CD4-positive, CD25-positive, alpha-beta regulatory T cell (primary cell): ENCODE measurements at regions not wholly inside any gene's neighbourhood (a gene's known extent, or its start where the extent isn't known, plus 50 kb on each side); places are given as distances from the start of the nearest gene placed in this dataset.

ENCODE experiments used
- ATAC-seq, 2 donors: fragments of 150-1000 bp; cut with Tn5 transposase; one replicate each; pipeline ENCODE4 v1.10.0; 2021; ENCODE audit warnings: low read depth in 2 of 2, moderate number of reproducible peaks in 2 of 2, moderate library complexity in 1 of 2
- DNase-seq, 3 donors: peaks; one replicate each; pipeline versions ENCODE4 v3.0.0 to v3.0.0-alpha.2; 2012 to 2022; ENCODE audit warnings: mixed read lengths in 1 of 3
- H3K27ac ChIP-seq: one replicate; pipeline ENCODE4 v1.7.0; 2013; ENCODE audit warnings: mild to moderate bottlenecking, low read length; ENCODE audit not compliant: insufficient read depth, poor library complexity, severe bottlenecking
- H3K27me3 ChIP-seq: one replicate; pipeline ENCODE4 v1.7.0; 2013; ENCODE audit warnings: low read length; ENCODE audit not compliant: control insufficient read depth, insufficient read depth
- H3K36me3 ChIP-seq: one replicate; pipeline ENCODE4 v1.7.0; 2013; ENCODE audit warnings: mild to moderate bottlenecking, low read length, moderate library complexity; ENCODE audit not compliant: control insufficient read depth, insufficient read depth
- H3K4me1 ChIP-seq: 2 replicates; pipeline ENCODE4 v1.7.0; 2013; ENCODE audit warnings: mild to moderate bottlenecking, low read length; ENCODE audit not compliant: insufficient read depth, control insufficient read depth, poor library complexity, severe bottlenecking
- H3K4me3 ChIP-seq: one replicate; pipeline ENCODE4 v1.7.0; 2013; ENCODE audit warnings: low read depth, mild to moderate bottlenecking, low read length, moderate library complexity
- H3K9me3 ChIP-seq, 2 experiments: 1 replicate in 1 of 2; 2 replicates in 1 of 2; pipeline ENCODE4 v1.7.0; 2013; ENCODE audit warnings: low read length in 2 of 2, mild to moderate bottlenecking in 1 of 2, moderate library complexity in 1 of 2; ENCODE audit not compliant: control insufficient read depth in 2 of 2
- H3K27ac Mint-ChIP-seq, 3 donors: one replicate each; pipeline ENCODE4 v1.8.0; 2020 to 2022; ENCODE audit warnings: mild to moderate bottlenecking in 3 of 3, mixed read lengths in 3 of 3, moderate library complexity in 2 of 3
- H3K27me3 Mint-ChIP-seq: one replicate; pipeline ENCODE4 v1.8.0; 2022; ENCODE audit warnings: mild to moderate bottlenecking, mixed read lengths
- H3K36me3 Mint-ChIP-seq: one replicate; pipeline ENCODE4 v1.8.0; 2020; ENCODE audit warnings: mixed read lengths
- H3K4me1 Mint-ChIP-seq, 4 donors: one replicate each; pipeline ENCODE4 v1.8.0; 2020 to 2022; ENCODE audit warnings: mixed read lengths in 4 of 4, mild to moderate bottlenecking in 1 of 4
- H3K4me3 Mint-ChIP-seq, 4 donors: one replicate each; pipeline ENCODE4 v1.8.0; 2020 to 2022; ENCODE audit warnings: mild to moderate bottlenecking in 4 of 4, mixed read lengths in 4 of 4, moderate library complexity in 3 of 4
- H3K9me3 Mint-ChIP-seq, 7 donors: one replicate each; pipeline ENCODE4 v1.8.0; 2020 to 2022; ENCODE audit warnings: mixed read lengths in 7 of 7, mild to moderate bottlenecking in 3 of 7, moderate library complexity in 2 of 7

DNA sequence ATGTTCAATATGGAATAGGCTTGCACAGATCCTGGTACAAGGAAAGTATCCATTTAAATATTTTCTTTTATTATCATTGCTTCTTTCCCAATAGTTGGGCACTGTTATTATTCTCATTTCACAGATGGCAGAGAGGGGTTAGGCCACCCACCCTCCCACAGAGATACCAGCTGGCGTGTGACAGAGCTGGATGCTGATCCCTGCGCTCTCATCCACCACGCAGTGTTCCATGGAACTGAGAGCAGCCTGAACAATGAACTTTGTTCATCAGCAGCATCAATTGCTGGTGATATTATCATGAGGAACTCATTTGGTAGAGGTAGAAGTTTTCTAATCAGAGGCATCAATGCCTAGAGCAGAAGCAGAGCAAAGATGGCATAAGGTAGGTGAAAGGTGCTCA, 227.9 kb downstream of the ESM1 start:
- Mint-ChIP-seq H3K4me1 (peaks cover 7 to 31% (median 13%) of the 10 kb centered on the region in 4 donors), H3K27me3 (peaks cover 9% of the 10 kb centered on the region), H3K9me3 (peaks cover 0 to 4% (median 0%) of the 10 kb centered on the region in 7 donors), H3K27ac (peak overlapping the region in 1 of 3 donors; percentile 14), H3K4me3 (no peak overlapping the region), H3K36me3 (no peaks in the 10 kb centered on the region)
- DNase-seq (no peak), ATAC-seq (no peak)
- Histone ChIP-seq H3K27me3 (no peaks in the 10 kb centered on the region), H3K36me3 (no peaks in the 10 kb centered on the region), H3K9me3 (no peaks in the 10 kb centered on the region), H3K27ac (no peak overlapping the region), H3K4me1 (peaks cover 9% of the 10 kb centered on the region), H3K4me3 (no peak overlapping the region)

DNA sequence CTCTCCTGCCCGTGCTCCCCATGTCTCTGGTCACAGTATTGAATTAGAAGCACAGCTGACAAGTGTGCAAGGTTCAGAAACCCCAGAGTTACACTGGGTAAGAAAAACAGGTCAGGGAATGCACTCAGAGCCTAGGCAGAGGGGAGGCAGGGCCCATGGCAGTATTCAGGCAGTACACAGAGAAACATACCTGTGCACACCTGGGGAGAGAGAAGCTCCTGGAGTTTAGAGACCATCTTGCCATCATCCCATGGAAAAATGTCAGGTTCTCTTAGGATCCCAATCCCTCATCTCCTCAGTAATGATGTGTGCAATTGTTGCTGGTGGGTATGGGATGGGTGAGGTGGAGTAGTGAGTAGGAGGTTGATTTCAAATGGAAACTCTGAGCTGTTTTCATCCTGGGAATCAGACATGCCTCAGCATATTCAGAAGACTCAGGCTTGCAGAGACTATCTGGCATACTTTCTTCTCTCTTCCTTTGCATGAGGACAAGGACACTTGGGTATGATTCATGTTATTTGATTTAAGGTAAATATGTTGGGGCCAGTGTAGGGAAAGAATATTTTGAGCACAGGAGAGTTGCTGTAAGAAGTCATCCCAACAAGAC, 228.5 kb downstream of the ESM1 start:
- no peak for DNase-seq
- Mint-ChIP-seq H3K27me3 (peaks cover 9% of the 10 kb centered on the region), H3K9me3 (peaks cover 0 to 4% (median 0%) of the 10 kb centered on the region in 7 donors), H3K27ac (peak overlapping the region in 2 of 3 donors; percentile 5 to 14), H3K36me3 (no peaks in the 10 kb centered on the region), H3K4me1 (peaks cover 7 to 31% (median 13%) of the 10 kb centered on the region in 4 donors), H3K4me3 (no peak overlapping the region)
- ATAC-seq, result no peak
- H3K9me3 ChIP-seq, result no peaks in the 10 kb centered on the region
- H3K4me3 ChIP-seq, result no peak overlapping the region
- H3K36me3 ChIP-seq, result no peaks in the 10 kb centered on the region
- H3K27ac ChIP-seq, result no peak overlapping the region
- H3K27me3 ChIP-seq, result no peaks in the 10 kb centered on the region
- peaks cover 9% of the 10 kb centered on the region for H3K4me1 ChIP-seq

GRCh38 chr5:54756301-54756700, 229.1 kb downstream of the ESM1 start:
- no peaks in the 10 kb centered on the region for H3K36me3 Mint-ChIP-seq
- H3K27ac Mint-ChIP-seq, result peak overlapping the region in 2 of 3 donors; percentile 31 to 80
- ATAC-seq, result no peak
- peaks cover 7 to 33% (median 13%) of the 10 kb centered on the region in 4 donors for H3K4me1 Mint-ChIP-seq
- no peaks in the 10 kb centered on the region for H3K27me3 ChIP-seq
- H3K27ac ChIP-seq, result no peak overlapping the region
- peak overlapping the region in 1 of 4 donors; percentile 35 for H3K4me3 Mint-ChIP-seq
- no peaks in the 10 kb centered on the region for H3K9me3 ChIP-seq
- peak in 2 of 3 donors; percentile 2 to 31 for DNase-seq
- H3K4me1 ChIP-seq, result peaks cover 9% of the 10 kb centered on the region
- no peaks in the 10 kb centered on the region for H3K36me3 ChIP-seq
- H3K4me3 ChIP-seq, result peak overlapping the region; percentile 5
- H3K27me3 Mint-ChIP-seq, result peaks cover 5% of the 10 kb centered on the region
- H3K9me3 Mint-ChIP-seq, result peaks cover 0 to 4% (median 0%) of the 10 kb centered on the region in 7 donors

DNA sequence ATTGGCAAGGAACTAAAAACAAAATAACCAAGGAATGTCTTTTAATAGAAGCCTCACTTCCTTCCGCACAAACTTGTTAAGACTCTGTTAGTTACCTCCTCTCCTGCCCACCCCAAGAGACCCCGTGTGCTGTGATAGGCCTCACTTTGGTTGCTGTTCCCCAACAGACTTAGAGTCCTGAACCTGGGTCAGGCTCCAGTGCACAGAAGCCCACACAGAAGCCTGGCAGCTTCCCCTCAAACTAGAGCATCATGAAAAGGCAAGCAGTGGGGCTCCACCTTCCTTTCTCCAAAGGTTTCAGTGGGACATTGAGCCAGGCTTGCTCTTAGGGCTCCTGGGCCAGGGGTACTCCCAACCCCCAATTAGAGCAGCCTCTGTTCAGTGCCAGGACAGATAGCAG, 230.5 kb downstream of the ESM1 start:
- Histone ChIP-seq H3K36me3 (no peaks in the 10 kb centered on the region), H3K27me3 (peaks cover 2% of the 10 kb centered on the region), H3K4me1 (peaks cover 9% of the 10 kb centered on the region), H3K9me3 (no peaks in the 10 kb centered on the region), H3K4me3 (no peak overlapping the region), H3K27ac (no peak overlapping the region)
- Mint-ChIP-seq H3K27ac (no peak overlapping the region), H3K4me1 (peaks cover 7 to 35% (median 13%) of the 10 kb centered on the region in 4 donors), H3K36me3 (no peaks in the 10 kb centered on the region), H3K9me3 (peaks cover 0 to 4% (median 0%) of the 10 kb centered on the region in 7 donors), H3K27me3 (no peaks in the 10 kb centered on the region), H3K4me3 (no peak overlapping the region)
- ATAC-seq (no peak), DNase-seq (no peak)

DNA sequence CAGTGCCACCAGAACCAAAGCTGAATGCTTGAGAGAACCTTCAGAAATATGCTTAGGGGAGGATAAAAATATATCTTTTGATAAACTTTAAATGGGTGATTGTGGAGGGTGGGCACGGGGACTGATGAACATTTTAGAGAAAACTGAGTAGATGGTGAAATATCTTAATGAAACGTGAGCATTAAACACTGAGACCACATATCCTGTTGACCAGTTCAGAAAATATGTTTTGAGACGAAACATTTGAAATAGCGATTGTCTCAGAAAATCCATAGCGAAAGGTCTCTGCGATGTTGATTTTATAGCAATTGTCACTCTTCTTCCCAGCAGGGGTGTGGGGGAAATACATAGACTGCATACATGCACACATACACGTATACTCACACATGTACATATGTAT, 231.0 kb downstream of the ESM1 start:
- H3K27ac ChIP-seq, result no peak overlapping the region
- DNase-seq, result no peak
- H3K4me1 Mint-ChIP-seq, result peaks cover 7 to 35% (median 13%) of the 10 kb centered on the region in 4 donors
- no peak overlapping the region for H3K4me3 ChIP-seq
- ATAC-seq, result no peak
- H3K27ac Mint-ChIP-seq, result no peak overlapping the region
- no peaks in the 10 kb centered on the region for H3K36me3 Mint-ChIP-seq
- no peak overlapping the region for H3K4me3 Mint-ChIP-seq
- H3K27me3 Mint-ChIP-seq, result no peaks in the 10 kb centered on the region
- no peaks in the 10 kb centered on the region for H3K36me3 ChIP-seq
- H3K9me3 Mint-ChIP-seq, result peaks cover 0 to 4% (median 0%) of the 10 kb centered on the region in 7 donors
- peaks cover 9% of the 10 kb centered on the region for H3K4me1 ChIP-seq
- H3K27me3 ChIP-seq, result peaks cover 2% of the 10 kb centered on the region
- no peaks in the 10 kb centered on the region for H3K9me3 ChIP-seq

- H3K4me3 ChIP-seq, result no peak overlapping the region
- DNase-seq (no peak), ATAC-seq (no peak)
- H3K36me3 ChIP-seq, result no peaks in the 10 kb centered on the region
- Mint-ChIP-seq H3K27ac (no peak overlapping the region), H3K4me1 (peaks cover 7 to 35% (median 13%) of the 10 kb centered on the region in 4 donors), H3K27me3 (no peaks in the 10 kb centered on the region), H3K4me3 (no peak overlapping the region), H3K9me3 (peaks cover 0 to 4% (median 0%) of the 10 kb centered on the region in 7 donors), H3K36me3 (no peaks in the 10 kb centered on the region)
- H3K27me3 ChIP-seq, result peaks cover 2% of the 10 kb centered on the region
- peaks cover 9% of the 10 kb centered on the region for H3K4me1 ChIP-seq
- H3K27ac ChIP-seq, result no peak overlapping the region
- no peaks in the 10 kb centered on the region for H3K9me3 ChIP-seq
Observed at GRCh38 chr5:54753753-54754152, 231.6 kb downstream of the ESM1 start.

DNA sequence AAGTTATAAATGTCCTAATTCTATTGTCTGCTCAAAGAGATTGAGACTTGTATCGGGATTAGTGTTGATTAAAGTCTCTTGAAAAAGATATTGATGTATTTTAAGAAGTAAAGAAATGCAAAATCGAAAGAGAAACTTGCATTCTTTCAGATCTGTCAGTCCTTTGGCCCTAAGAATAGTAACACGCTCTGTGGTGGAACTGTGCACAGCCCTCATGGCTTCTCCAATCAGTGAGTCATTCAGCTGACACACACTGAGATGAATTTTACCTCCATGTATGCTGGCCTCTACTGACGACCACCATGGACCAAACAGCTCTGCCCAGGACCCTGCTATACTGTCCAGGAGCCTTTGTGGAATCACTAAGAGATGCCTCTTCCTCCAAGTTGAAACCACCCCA, 232.4 kb downstream of the ESM1 start:
- DNase-seq (peak in 2 of 3 donors; percentile 25 to 57), ATAC-seq (peak; percentile 46 to 63)
- H3K27ac Mint-ChIP-seq, result peak overlapping the region in 1 of 3 donors; percentile 52
- peaks cover 9% of the 10 kb centered on the region for H3K4me1 ChIP-seq
- no peaks in the 10 kb centered on the region for H3K36me3 ChIP-seq
- H3K27ac ChIP-seq, result peak overlapping the region; percentile 19
- no peaks in the 10 kb centered on the region for H3K36me3 Mint-ChIP-seq
- peaks cover 2% of the 10 kb centered on the region for H3K27me3 ChIP-seq
- no peaks in the 10 kb centered on the region for H3K27me3 Mint-ChIP-seq
- peaks cover 0 to 4% (median 0%) of the 10 kb centered on the region in 7 donors for H3K9me3 Mint-ChIP-seq
- no peaks in the 10 kb centered on the region for H3K9me3 ChIP-seq
- peak overlapping the region in 2 of 4 donors; percentile 56 for H3K4me3 Mint-ChIP-seq
- peaks cover 7 to 35% (median 13%) of the 10 kb centered on the region in 4 donors for H3K4me1 Mint-ChIP-seq
- no peak overlapping the region for H3K4me3 ChIP-seq

GRCh38 chr5:54748527-54748926, 231.0 kb downstream of the SNX18 start:
- Histone ChIP-seq H3K4me3 (no peak overlapping the region), H3K4me1 (peaks cover 15% of the 10 kb centered on the region), H3K27ac (no peak overlapping the region), H3K27me3 (peaks cover 2% of the 10 kb centered on the region), H3K9me3 (no peaks in the 10 kb centered on the region), H3K36me3 (no peaks in the 10 kb centered on the region)
- Mint-ChIP-seq H3K4me1 (peaks cover 7 to 33% (median 15%) of the 10 kb centered on the region in 4 donors), H3K4me3 (no peak overlapping the region), H3K36me3 (no peaks in the 10 kb centered on the region), H3K9me3 (no peaks in the 10 kb centered on the region), H3K27me3 (peaks cover 4% of the 10 kb centered on the region), H3K27ac (no peak overlapping the region)
- DNase-seq, result no peak
- ATAC-seq, result no peak
